NCI-H526 (cell line): ENCODE measurements at regions not wholly inside any gene's neighbourhood (a gene's known extent, or its start where the extent isn't known, plus 50 kb on each side); places are given as distances from the start of the nearest gene placed in this dataset.
"Not testable (repeated sequence)": the region's sequence is repeated elsewhere in the genome, so short reads cannot be mapped to it uniquely, and the experiment has no call there.

Source experiments
- DNase-seq, 2 experiments: peaks; one replicate each; lab custom pipeline; 2025; lab: John Stamatoyannopoulos, UW

- not testable (repeated sequence) for DNase-seq
Measured at GRCh38 chr14:105752420-105752819, 226.0 kb downstream of the TMEM121 start.

- no peak for DNase-seq
Measured at GRCh38 chr14:105760691-105761344, 234.4 kb downstream of the TMEM121 start.

- not testable (repeated sequence) for DNase-seq
Measured at GRCh38 chr14:105761345-105761740, 235.0 kb downstream of the TMEM121 start.

DNA sequence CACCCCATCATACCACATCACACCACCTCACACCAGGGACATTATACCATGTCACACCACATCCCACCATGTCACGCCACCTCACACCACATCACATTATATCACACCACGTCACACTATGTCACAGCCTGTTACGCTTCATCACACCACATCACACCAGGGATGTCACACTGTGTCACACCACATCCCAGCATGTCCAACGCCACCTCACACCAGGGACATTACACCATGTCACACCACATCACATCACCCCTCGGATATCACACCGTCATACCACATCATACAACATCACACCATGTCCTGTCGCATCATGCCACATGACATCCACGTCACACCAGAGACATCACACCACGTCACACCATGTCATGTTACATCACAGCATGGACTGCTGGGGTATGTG, 235.5 kb downstream of the TMEM121 start:
- no peak for DNase-seq

- not testable (repeated sequence) for DNase-seq
Measured at GRCh38 chr14:105762262-105762661, 235.9 kb downstream of the TMEM121 start.

DNA sequence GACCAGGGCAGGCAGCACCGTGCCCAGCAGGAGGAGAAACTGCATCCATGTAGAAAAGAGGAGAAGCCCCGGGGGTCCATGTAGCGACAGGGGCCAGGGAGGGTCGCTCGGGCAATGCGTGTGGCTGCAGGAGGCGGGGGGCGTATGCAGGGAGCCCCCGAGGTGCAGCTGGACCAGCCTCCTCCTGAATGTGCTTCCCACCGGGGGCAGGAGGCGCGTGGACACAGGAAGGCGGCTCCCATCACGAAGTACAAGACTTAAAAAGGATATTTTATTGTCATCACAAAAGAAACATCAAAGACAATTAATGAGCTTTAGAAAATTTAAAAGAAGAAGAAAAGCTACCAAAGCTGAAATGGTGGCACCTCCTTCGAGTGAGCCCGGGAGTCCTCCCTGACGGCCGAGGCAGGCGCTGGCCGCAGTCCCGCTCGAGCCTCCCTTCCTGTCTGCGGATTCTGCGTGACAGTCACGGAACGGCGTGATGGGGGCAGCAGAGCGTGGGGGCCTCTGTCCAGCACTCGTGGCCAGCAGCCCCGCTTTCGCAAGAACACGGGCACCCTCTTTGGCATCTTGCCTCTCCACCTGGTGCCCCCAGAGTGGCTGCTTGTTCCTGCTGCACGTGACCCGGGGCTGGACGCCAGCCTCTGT, 238.0 kb downstream of the TMEM121 start:
- not testable (repeated sequence) for DNase-seq

- not testable (repeated sequence) for DNase-seq
Measured at GRCh38 chr14:105765072-105765825, 238.9 kb downstream of the TMEM121 start.

DNA sequence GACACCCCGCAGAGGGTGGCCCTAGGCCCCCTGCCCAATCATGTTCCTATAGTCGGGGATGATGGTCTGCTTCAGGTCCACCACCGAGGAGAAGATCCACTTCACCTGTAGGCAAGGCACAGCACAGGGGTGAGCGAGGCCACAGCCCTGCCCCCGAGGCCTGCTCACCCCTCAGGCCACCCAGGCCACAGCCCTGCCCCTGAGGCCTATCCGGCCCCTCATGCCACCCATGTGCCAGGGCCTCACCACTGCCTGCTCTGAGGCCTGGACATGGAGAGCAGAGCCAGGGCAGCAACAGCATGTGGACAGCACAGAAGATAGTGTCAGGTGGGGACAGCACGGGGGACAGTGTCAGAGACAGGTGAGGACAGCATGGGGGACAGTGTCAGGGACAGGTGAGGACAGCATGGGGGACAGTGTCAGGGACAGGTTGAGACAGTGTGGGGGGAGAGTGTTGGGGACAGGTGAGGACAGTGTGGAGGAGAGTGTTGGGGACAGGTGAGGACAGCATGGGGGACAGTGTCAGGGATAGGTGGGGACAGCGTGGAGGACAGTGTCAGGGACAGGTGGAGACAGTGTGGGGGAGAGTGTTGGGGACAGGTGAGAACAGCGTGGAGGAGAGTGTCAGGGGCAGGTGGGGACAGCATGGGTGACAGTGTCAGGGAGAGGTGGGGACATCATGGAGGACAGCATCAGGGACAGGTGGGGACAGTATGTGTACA, 239.7 kb downstream of the TMEM121 start:
- no peak for DNase-seq

DNA sequence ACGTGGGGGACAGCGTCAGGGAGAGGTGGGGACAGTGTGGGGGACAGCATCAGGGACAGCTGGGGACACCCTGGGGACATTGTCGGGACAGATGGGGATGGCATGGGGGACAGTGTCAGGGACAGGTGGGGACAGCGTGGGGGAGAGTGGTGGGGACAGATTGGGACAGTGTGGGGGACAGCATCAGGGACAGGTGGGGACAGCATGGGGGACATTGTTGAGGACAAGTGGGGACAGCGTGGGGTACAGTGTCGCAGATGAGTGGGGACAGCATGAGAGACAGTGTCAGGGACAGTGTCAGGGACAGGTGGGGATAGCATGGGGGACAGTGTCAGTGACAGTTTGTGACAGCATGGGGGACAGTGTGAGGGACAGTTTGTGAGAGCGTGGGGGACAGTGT, 240.9 kb downstream of the TMEM121 start:
- DNase-seq = no peak

- not testable (repeated sequence) for DNase-seq
Measured at GRCh38 chr14:105768039-105768438, 241.7 kb downstream of the TMEM121 start.

GRCh38 chr14:105769061-105769730, 242.8 kb downstream of the TMEM121 start:
- peak in 1 of 2 experiments; percentile 1 for DNase-seq

GRCh38 chr14:105770619-105771216, 244.3 kb downstream of the TMEM121 start:
- DNase-seq = not testable (repeated sequence)

GRCh38 chr14:105771261-105772226, 245.2 kb downstream of the TMEM121 start:
- DNase-seq = not testable (repeated sequence)

DNA sequence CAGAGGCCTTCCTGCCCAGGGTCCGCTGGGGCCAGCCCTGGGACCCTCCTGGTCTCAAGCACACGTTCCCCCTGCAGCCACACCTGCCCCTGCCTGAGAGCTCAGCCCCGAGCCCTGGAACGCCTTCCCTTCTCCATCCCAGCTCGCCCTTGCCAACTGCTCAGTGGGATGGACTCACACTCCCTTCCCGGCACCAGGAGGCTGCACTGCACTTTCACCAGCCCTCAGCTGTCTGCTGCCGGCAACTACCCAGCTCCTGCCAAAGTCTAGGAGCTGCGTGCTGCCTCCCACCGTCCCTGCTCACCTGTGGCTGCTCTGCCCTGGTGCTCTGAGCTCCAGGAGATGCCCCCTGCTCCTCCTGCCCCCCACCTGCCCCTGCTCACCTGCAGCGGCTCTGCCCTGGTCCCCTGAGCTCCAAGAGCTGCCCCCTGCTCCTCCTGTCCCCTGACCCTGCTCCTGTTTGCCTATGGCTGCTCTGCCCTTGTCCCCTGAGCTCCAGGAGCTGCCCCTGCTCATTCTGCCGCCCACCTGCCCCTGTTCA, 246.4 kb downstream of the TMEM121 start:
- not testable (repeated sequence) for DNase-seq

DNA sequence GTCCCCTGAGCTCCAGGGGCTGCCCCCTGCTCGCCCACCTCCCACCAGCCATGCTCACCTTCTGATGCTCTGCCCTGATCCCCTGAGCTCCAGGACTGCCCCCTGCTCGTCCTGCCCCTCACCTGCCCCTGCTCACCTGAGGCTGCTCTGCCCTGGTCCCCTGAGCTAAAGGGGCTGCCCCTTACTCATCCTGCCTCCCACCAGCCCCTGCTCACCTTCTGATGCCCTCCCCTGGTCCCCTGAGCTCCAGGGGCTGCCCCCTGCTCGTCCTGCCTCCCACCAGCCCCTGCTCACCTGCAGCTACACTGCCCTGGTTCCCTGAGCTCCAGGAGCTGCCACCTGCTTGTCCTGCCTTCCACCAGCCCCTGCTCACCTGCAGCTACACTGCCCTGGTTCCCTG, 247.2 kb downstream of the TMEM121 start:
- DNase-seq = no peak

GRCh38 chr14:105774001-105774400, 247.6 kb downstream of the TMEM121 start:
- peak in 1 of 2 experiments; percentile 47 for DNase-seq

- DNase-seq = not testable (repeated sequence)
Measured at GRCh38 chr14:105774585-105775348, 248.4 kb downstream of the TMEM121 start.

- DNase-seq = not testable (repeated sequence)
Measured at GRCh38 chr14:105775349-105775923, 249.1 kb downstream of the TMEM121 start.

DNA sequence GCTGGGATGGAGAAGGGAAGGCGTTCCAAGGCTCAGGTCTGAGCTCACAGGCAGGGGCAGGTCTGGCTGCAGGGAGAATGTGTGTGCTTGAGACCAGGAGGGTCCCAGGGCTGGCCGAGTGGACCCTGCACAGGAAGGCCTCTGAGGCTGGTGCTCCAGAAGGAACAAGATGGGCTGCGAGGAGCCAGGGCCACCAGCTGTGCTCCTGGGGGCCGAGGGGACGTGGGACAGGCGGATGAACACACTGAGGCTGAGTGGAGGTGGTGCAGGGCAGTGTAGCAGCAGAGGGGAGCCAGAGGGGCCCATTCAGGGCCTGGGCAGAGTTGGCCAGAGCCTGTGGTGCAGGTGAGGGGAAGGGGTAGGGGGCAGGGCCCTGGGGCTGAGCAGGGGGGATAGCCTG, 249.7 kb downstream of the TMEM121 start:
- DNase-seq = not testable (repeated sequence)
